GM23338 (cell line): ENCODE measurements at regions not wholly inside any gene's neighbourhood (a gene's known extent, or its start where the extent isn't known, plus 50 kb on each side); places are given as distances from the start of the nearest gene placed in this dataset.

Source experiments
- ATAC-seq: fragments of 200-7000 bp; cut with Tn5 transposase; 3 replicates; pipeline ENCODE4 v1.9.1; 2020
- DNase-seq: peaks from one replicate; pipeline ENCODE4 v3.0.0-alpha.2; 2015; ENCODE audit warnings: low spot score
- H2AFZ ChIP-seq: fragments of 200-600 bp; sonication (generic); 2 replicates; pipeline ENCODE4 v1.8.0; 2016; ENCODE audit warnings: antibody characterized with exemption, mild to moderate bottlenecking, moderate library complexity
- H3F3A ChIP-seq: fragments of 200-600 bp; sonication (generic); replicated peaks from 2 replicates; pipeline ENCODE4 v1.8.0; 2017; ENCODE audit warnings: antibody characterized with exemption, mixed run types, low read depth
- H3K27ac ChIP-seq: fragments of 200-600 bp; sonication (generic); 2 replicates; pipeline ENCODE4 v1.6.1; 2016; ENCODE audit warnings: low read depth
- H3K27me3 ChIP-seq: fragments of 200-600 bp; sonication (generic); 2 replicates; pipeline ENCODE4 v1.8.0; 2016; ENCODE audit warnings: mild to moderate bottlenecking, mixed run types, moderate library complexity; ENCODE audit not compliant: insufficient read depth
- H3K36me3 ChIP-seq: fragments of 200-600 bp; sonication (generic); 2 replicates; pipeline ENCODE4 v1.8.0; 2016; ENCODE audit warnings: mild to moderate bottlenecking; ENCODE audit not compliant: insufficient read depth
- H3K4me1 ChIP-seq: fragments of 200-600 bp; sonication (generic); 2 replicates; pipeline ENCODE4 v1.8.0; 2016; ENCODE audit warnings: mild to moderate bottlenecking, moderate library complexity; ENCODE audit not compliant: insufficient read depth
- H3K4me2 ChIP-seq: fragments of 200-600 bp; sonication (generic); 2 replicates; pipeline ENCODE4 v1.7.1; 2017; ENCODE audit warnings: mixed run types
- H3K4me3 ChIP-seq: fragments of 200-600 bp; sonication (generic); 2 replicates; pipeline ENCODE4 v1.6.1; 2016; ENCODE audit warnings: mixed run types
- H3K79me2 ChIP-seq: fragments of 200-600 bp; sonication (generic); replicated peaks from 2 replicates; pipeline ENCODE4 v1.8.0; 2017; ENCODE audit warnings: mild to moderate bottlenecking; ENCODE audit not compliant: insufficient read depth
- H3K9me2 ChIP-seq: fragments of 200-600 bp; sonication (generic); 2 replicates; pipeline ENCODE4 v1.8.0; 2017; ENCODE audit not compliant: insufficient read depth
- H4K20me1 ChIP-seq: fragments of 200-600 bp; sonication (generic); replicated peaks from 2 replicates; pipeline ENCODE4 v1.8.0; 2017; ENCODE audit warnings: mild to moderate bottlenecking; ENCODE audit not compliant: insufficient read depth
- H3K27ac Mint-ChIP-seq: 2 replicates; pipeline ENCODE4 v1.8.0; 2020; ENCODE audit warnings: inconsistent platforms, mild to moderate bottlenecking, moderate library complexity, mixed read lengths
- H3K27me3 Mint-ChIP-seq: 3 replicates; pipeline ENCODE4 v1.8.0; 2022; ENCODE audit warnings: low read depth, mild to moderate bottlenecking, moderate library complexity, mixed read lengths, inconsistent platforms; ENCODE audit not compliant: insufficient read depth, poor library complexity
- H3K36me3 Mint-ChIP-seq: 3 replicates; pipeline ENCODE4 v1.8.0; 2021; ENCODE audit warnings: low read depth, mild to moderate bottlenecking, inconsistent platforms, moderate library complexity, mixed read lengths
- H3K4me1 Mint-ChIP-seq: 3 replicates; pipeline ENCODE4 v1.8.0; 2020; ENCODE audit warnings: mild to moderate bottlenecking, inconsistent platforms, mixed read lengths
- H3K4me3 Mint-ChIP-seq: 3 replicates; pipeline ENCODE4 v1.8.0; 2021; ENCODE audit warnings: moderate library complexity, mild to moderate bottlenecking, inconsistent platforms, mixed read lengths
- H3K9me3 Mint-ChIP-seq: 3 replicates; pipeline ENCODE4 v1.8.0; 2020; ENCODE audit warnings: moderate library complexity, mild to moderate bottlenecking, inconsistent platforms, mixed read lengths
- CREB1 ChIP-seq: fragments of 250-450 bp; sonication (Bioruptor Pico); IDR thresholded peaks from 2 replicates; pipeline ENCODE4 v1.5.0; 2020; ENCODE audit warnings: low read depth, mild to moderate bottlenecking, moderate library complexity
- CTCF ChIP-seq, 2 experiments: fragments of 200-600 bp in 1 of 2; sonication (generic) in 1 of 2; conservative IDR thresholded peaks; 2 replicates each; pipeline versions ENCODE4 v1.5.1 to v1.6.1; 2016 to 2017; ENCODE audit warnings: antibody characterized with exemption in 2 of 2, low read depth in 2 of 2, mild to moderate bottlenecking in 2 of 2, moderate library complexity in 1 of 2
- ETS1 ChIP-seq: IDR thresholded peaks from 2 replicates; pipeline ENCODE4 v1.6.1; 2016; ENCODE audit warnings: antibody characterized with exemption
- EZH2 ChIP-seq: fragments of 200-600 bp; sonication (generic); IDR thresholded peaks from one replicate; pipeline ENCODE4 v1.8.0; 2017; ENCODE audit warnings: antibody characterized with exemption, mild to moderate bottlenecking, low read depth; ENCODE audit not compliant: unreplicated experiment
- EZH2phosphoT487 ChIP-seq: fragments of 200-600 bp; sonication (generic); IDR thresholded peaks from one replicate; pipeline ENCODE4 v1.8.1; 2018; ENCODE audit warnings: antibody characterized with exemption; ENCODE audit not compliant: unreplicated experiment
- JUNB ChIP-seq: IDR thresholded peaks from one replicate; pipeline ENCODE4 v1.6.1; 2016; ENCODE audit warnings: antibody characterized with exemption; ENCODE audit not compliant: unreplicated experiment
- NANOG ChIP-seq: IDR thresholded peaks from 2 replicates; pipeline ENCODE4 v1.6.1; 2016; ENCODE audit warnings: antibody characterized with exemption, borderline replicate concordance
- POLR2AphosphoS5 ChIP-seq: IDR thresholded peaks from 2 replicates; pipeline ENCODE4 v1.6.1; 2016; ENCODE audit warnings: antibody characterized with exemption, low read depth
- REST ChIP-seq: IDR thresholded peaks from one replicate; pipeline ENCODE4 v1.6.1; 2018; ENCODE audit warnings: antibody characterized with exemption; ENCODE audit not compliant: unreplicated experiment
- STAT1 ChIP-seq: IDR thresholded peaks from one replicate; pipeline ENCODE4 v1.6.1; 2016; ENCODE audit warnings: antibody characterized with exemption; ENCODE audit not compliant: unreplicated experiment
- ZNF114 ChIP-seq: fragments of 250-450 bp; sonication (Bioruptor Pico); IDR thresholded peaks from 2 replicates; pipeline ENCODE4 v1.5.0; 2020; ENCODE audit warnings: mild to moderate bottlenecking, moderate library complexity
- ZNF331 ChIP-seq: fragments of 250-450 bp; sonication (Bioruptor Pico); IDR thresholded peaks from 2 replicates; pipeline ENCODE4 v1.5.0; 2020; ENCODE audit warnings: low read depth, mild to moderate bottlenecking, moderate library complexity
- ZNF462 ChIP-seq: fragments of 250-450 bp; sonication (Bioruptor Pico); IDR thresholded peaks from 2 replicates; pipeline ENCODE4 v1.5.0; 2020; ENCODE audit warnings: mild to moderate bottlenecking, moderate library complexity

GRCh38 chr2:8346208-8346607 lies 335.6 kb upstream of the ID2 start (continued):
- no peak for TF ChIP-seq ZNF462
- no peak for TF ChIP-seq REST

- Histone ChIP-seq H3K79me2 (no peaks in the 10 kb centered on the region), H3K9me2 (no peaks in the 10 kb centered on the region; the same call in 1 of the 2 replicates), H3K4me2 (no peak overlapping the region), H3K4me3 (no peak overlapping the region), H3K4me1 (no peaks in the 10 kb centered on the region), H2AFZ (no peak overlapping the region), H3K27ac (no peak overlapping the region), H3K27me3 (no peaks in the 10 kb centered on the region), H3K36me3 (no peaks in the 10 kb centered on the region), H3F3A (no peaks in the 10 kb centered on the region), H4K20me1 (no peaks in the 10 kb centered on the region)
- no peak for DNase-seq
- Mint-ChIP-seq H3K27me3 (peaks cover 8% of the 10 kb centered on the region), H3K27ac (no peak overlapping the region), H3K9me3 (no peaks in the 10 kb centered on the region; the same call in 2 of the 3 replicates), H3K36me3 (no peaks in the 10 kb centered on the region), H3K4me3 (no peak overlapping the region), H3K4me1 (no peaks in the 10 kb centered on the region)
- ATAC-seq: no peak
- TF ChIP-seq ZNF331 (CRISPR knock-in tag): no peak
- no peak for TF ChIP-seq CTCF (conservative IDR thresholded peaks at IDR 0.05; ENCODE audit: low read depth in 2 of 2)
- TF ChIP-seq POLR2AphosphoS5: no peak
- no peak for TF ChIP-seq CREB1 (CRISPR knock-in tag)
- TF ChIP-seq ETS1: no peak
- no peak for TF ChIP-seq ZNF114 (CRISPR knock-in tag)
- TF ChIP-seq STAT1: no peak
- no peak for TF ChIP-seq JUNB
- TF ChIP-seq EZH2: no peak
- no peak for TF ChIP-seq NANOG
- TF ChIP-seq EZH2phosphoT487: no peak
Measured at GRCh38 chr2:8346706-8347430, 335.0 kb upstream of the ID2 start.
